EH (cell line): ENCODE measurements at regions not wholly inside any gene's neighbourhood (a gene's known extent, or its start where the extent isn't known, plus 50 kb on each side); places are given as distances from the start of the nearest gene placed in this dataset.

ENCODE experiments used
- DNase-seq: peaks from one replicate; pipeline ENCODE4 v3.0.0-alpha.2; 2015; ENCODE audit warnings: low read depth

DNA sequence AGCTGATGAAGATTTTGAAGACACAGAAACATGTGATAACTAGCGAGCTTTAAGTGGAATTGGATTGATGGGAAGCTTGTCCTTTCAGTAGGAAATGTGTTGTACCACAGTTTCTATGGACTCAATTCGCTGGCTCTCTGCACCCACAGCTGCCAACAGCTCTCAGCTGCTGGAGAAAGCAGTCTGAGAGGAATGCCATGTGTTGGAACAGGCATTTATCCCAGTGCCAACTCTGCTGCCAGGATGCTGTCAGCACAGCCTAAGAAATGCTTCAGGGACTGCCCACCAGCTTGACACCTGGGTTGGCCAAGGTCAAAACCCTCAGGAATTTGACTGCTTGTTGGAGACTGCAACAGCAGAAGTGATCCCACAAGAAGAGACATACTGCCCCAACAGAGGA, 193.0 kb upstream of the THSD7B start:
- DNase-seq, result no peak

DNA sequence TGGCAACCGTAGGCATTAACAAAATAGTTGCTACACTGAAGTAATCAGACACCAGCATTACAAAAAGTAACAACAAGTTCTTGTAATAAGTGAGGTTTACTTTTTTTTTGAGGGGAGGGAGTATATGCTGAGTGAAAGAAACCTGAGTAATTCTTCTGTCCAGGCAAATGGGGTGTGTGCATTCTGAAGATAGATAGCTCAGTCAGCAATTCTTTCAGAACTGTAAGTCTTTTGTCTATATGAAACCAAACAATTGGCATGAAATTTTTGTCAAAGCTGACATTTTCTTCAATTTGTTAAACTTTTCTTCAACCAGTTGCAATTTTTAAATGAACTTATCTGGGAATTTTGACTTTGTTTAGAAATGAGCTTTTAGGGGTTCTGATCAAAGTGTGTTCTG, 208.1 kb upstream of the THSD7B start:
- no peak for DNase-seq

DNA sequence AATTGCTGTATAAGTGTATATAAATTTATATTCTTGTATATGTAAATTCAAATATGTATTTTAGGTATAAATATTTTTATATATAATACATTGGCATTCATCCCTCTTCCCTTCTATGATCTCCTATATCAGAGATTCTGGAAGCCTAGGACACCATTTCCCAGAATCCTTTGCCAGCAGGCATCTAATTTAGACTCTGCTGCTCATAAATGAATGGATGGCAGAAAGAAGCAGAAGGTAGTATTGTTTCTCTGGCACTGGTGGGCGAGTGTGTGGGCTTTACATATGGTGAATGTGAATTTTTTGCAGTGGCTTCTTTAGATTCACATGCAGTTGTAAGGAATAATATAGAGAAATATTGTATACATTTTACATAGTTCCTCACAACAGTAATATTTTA, 215.2 kb upstream of the THSD7B start:
- no peak for DNase-seq

DNA sequence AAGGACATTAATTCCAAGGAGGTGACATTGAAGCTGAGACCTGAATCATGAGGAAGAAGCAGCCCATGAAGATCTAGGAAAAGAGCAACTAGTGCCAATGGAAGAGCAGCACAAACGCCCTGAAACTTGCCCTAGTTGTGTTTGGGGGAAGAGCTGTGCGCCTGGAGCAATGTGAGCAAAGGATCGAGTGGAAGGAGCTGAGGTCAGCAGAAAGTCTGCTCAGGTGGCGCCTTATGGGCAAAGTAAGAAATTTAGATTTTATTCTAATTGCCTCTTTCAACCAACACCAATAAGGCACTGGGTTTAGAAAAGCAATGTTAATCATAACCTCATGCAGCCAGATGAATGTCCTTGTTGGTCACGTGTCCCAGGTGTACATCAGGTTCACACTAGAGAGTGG, 226.0 kb upstream of the THSD7B start:
- DNase-seq, result no peak

DNA sequence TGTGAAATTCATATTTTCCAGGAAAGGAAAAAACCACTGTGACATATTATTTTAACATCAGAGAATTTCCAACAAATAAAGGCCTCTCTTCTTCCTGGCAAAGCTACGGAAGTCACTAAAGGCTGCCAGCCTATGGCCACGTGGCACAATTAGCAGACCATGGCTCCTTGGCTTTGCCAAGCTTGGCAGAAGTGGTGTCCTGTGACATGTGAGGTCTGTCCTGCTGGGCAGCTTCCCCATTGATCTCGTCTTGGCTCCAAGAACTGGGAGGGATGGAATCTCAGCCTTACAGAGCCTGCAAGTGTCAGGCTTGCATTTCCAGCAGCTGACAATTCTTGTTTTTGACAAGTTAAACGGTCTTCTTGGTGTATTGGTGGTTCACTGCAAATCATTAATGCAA, 226.9 kb upstream of the THSD7B start:
- no peak for DNase-seq

DNA sequence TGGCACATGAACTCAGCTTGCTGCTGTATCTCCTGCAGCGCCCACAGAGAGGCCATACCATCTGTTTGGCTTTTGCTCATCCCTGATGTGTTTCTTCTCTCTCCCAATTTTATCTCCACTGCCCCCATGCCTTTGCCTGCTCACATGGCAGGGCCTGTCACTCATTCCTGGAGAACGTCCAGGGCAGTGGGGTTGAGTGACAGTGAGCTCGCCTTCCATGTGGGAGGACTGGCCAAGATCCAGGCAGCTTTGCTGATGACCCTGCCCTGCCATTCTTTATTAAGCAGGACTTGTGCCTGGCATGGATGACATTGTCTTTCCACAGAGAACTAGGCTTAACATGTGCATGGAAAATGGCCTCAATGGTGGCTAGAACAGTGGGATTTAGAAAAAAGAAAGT, 230.5 kb upstream of the THSD7B start:
- no peak for DNase-seq

DNA sequence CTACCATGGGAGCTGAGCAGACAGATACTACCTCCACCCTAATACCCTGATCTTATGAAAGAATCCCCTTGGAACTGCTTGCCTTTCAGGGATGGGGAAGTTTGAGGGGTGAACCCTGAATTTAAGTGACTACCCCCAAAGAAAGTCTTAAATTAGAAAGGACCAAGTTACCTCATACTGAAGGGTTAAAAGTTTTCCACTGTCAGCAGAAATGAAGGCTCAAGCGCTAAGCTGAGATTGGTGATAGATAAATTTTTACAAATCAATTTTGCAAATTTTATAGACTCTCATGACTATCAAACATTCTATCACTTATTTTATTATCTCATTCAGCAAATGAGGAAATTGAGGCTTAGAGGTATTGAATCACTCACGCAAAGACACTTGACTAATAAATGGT, 233.2 kb upstream of the THSD7B start:
- DNase-seq, result no peak

DNA sequence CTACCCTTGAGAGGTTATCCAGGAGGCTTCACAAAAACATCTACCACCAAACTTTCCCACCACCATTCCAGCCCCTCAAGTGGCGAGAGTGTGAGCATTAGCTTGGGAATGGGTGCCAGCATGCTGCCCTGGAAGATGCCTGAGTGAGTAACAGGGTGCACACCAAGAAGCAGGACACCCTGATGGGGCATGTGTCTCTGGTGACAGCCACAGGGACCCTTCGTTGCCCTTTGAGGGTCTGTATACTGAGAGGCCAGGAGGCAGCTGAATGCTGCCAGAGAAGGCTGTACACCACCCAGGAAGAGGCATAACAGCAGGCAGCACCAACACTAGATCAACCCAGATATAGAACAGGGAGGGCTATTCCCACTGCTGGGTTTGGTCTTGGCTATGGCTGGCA, 233.6 kb upstream of the THSD7B start:
- DNase-seq, result no peak

DNA sequence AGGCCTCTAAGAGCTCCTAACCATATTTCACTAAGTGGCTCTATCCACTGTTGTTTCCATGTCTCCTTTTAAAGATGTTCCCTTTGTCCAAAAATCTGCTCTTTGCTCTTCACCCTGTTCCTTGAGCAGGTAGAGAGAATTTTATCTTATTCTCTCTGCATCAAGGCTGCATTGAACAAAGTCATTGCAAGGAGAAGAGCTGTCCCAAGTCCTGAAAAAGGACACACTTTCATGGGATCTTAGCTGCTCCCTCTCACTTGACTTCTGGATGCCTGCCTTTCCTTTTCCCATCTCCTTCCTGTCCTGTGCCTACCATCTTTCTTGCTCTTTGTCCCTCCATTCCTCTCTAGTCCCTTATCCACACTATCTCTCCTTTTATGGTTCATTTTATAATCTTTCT, 235.2 kb upstream of the THSD7B start:
- DNase-seq, result no peak

DNA sequence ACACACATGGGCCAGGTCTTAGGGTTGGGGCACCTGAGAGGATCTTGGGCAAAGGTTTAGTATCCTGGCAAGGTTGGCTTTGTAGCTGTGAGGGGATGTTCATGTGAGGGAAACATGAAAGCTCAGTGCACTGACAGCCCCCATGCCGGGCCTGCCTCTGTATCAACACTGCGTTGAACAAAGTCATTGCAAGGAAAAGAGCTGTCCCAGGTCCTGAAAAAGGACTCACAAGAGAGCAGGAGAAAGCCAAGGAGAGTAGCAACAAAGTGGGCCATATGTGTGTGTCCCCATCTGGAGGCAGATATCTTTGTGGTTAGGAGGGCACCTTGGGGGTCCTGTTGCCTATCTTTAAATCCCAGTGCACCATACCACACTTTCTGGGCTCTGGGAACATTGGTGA, 237.8 kb upstream of the THSD7B start:
- peak; percentile 1 for DNase-seq

DNA sequence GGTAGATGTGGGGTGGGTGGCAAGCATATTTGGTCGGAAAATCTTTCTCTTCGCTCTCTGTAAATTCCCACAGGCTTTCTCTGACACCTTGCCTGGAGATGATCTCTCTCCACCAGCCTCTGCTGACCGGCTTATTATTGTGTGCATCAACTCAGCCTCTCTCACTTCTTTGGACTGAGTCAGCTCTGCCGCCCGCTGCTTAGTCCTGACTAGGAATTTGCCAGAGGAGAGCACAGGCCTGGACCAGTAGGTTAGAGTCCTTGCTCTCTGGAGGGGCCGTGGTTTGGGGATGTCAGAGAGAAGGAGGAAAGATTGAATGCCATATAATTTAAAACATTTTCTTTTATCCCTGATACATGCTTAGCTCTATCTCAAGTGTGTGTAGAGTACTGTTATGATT, 242.6 kb upstream of the THSD7B start:
- DNase-seq, result no peak

DNA sequence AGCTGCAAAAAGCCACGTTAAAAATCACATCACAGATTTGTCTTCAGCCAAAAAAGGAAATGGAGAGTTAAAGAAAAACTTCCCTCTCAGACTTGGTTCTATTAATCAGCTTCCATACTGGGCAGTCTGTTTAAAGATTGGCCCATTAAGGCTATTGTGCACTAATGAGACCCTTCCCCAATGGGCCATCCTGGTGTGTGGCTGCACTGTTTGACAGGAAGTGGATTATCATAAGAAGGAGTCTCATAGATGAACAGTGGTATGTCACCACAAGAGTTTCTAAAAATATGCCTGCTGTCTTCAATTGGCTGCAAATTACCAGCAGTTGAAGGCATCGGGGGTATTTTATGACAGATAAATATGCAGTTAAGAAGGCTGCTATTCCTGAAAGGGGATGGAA, 247.6 kb upstream of the THSD7B start:
- no peak for DNase-seq

DNA sequence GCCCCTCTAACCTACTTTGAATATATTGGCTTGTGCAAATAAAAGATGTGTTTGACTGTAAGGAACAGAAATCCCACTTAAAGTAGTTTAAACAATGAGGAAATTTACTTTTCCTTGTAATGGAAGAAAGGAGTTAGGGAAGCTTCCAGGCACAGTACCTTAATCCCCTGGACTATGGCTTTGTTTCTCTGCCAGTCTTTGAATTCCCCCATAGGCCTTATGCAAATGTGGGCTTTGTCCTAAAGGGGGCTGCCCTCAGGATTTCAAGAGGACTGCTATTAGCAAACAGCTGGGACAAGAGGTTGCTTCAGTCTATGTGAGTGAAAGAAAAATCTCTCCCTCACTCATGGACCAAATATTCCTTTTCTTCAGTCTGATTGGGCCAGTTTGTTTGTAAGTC, 255.1 kb upstream of the THSD7B start:
- no peak for DNase-seq

DNA sequence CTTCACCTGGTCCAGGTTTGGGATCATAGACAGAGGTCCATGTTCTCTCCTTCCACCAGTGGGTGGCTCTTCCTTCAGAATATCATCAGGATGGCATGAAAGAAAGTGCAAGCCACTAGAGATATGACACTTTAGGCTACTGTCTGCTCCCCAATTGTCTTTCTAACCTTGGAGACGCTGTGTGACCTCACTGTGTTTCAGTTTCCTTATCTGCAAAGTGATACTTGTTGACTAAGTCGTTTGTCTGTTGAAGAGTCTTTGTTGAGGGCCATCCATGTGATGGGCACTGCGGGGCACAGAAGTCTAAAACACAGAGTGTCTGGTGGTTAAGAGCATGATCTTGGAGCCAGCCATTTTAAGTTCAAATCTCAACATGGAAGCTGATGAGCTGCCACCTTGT, 259.9 kb upstream of the THSD7B start:
- no peak for DNase-seq

DNA sequence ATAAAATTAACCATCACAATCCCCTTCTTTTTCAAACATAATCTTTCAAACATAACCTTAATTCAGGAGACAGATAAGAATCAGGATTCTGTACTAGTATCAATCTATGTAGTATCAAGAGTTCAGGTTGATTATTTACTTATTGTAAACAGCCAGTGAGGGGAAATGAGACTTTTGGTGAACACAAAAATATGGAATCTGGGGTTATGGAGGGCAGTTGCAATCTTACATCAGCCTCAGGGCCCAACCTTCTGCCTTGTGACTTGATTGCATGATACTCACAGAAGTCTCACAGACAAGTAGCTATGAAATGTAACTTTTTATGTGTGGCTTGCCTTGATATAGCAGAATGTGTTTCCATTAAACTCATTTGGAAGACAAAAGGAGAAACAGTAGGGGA, 262.7 kb upstream of the THSD7B start:
- no peak for DNase-seq

DNA sequence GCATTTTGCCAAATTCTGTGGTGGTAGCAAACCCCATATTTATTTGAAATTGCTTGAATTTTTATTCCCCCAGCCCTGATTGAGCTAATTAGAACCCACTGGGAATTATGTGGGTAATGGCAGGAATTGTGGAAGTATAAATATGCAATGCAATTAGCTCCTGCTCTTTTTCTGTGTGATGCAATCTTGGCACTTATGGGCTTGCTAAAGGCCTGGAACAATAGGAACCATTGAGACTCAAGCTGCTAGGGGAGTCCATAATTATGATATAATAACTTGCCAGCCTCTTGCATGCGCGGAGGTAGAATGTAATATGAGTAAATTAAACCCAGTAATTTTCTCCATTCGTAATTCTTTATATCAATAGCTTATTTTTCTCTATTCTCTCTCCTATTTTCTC, 267.6 kb upstream of the THSD7B start:
- no peak for DNase-seq

DNA sequence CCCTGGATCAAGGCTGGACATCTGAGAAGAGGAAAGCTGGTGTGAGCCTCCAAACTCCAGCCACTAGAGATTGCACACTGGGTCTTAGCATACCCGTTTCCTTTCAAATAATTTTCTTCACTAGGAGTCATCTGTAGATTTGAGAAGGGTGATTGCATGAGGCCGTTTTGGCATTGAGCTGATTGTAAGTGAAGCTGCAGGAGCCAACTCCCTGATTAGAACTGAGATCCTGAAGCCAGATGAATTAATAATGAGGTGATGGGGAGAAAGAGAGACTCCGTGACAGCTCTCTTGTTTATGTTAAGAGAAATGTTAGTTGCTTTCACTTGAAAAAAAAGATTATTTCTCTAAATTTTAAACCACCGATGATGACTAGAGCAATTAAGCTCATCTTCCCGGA, 268.4 kb upstream of the THSD7B start:
- DNase-seq, result no peak

DNA sequence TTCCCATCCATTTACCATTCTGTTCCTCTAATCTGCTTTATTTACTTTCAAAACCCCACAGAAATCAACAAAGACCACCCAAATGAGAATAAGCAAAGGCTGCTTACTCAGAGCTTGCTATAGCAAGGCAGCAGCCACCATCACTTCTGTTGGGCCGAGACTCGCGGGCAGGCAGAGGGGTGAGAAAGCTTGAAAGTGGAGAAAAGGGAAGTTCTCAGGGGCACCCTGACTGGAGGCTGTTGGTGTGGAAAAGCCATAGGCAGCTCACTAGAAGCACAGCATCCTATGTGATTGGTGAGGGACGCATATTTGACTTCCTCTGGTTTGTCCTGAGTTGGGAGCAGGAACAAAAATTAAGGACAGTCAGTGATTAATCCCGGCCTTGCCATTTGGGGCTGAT, 269.7 kb upstream of the THSD7B start:
- DNase-seq, result no peak

DNA sequence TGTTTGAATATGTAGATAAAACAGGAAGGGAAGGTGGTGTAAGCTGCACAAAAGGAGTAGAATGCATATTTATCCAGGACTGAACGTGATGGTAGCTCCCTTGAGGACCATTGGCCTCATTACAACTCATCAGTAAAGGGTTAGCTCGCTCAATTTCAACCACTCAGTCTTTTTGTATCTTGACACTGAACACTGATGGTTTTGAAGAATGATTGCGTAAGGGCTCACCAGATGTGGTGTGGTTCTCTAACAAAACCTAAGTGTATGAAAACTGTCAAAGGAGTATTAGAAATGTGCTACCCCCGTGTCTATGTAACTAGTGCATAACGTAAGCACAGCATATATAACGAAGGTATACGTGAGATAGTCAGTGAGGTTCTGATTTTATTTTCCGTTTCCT, 272.4 kb upstream of the THSD7B start:
- no peak for DNase-seq

DNA sequence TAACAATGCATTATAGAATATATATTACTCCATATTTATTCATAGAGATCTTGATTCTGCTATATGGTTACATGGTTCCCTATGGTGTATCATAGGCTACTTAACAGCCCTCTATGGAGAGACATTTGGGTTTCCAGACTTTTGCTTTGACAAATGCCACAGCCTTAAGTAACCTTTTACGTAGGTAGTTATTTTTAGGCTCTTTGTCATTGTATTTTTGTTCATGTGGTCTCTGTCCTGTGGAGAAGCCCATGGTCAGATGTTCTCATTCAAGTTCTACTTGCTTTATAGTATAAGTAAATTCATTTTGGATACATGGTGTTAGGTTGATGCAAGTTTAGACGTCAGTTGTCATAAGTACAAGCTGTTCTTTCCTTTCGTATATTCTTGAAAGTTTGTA, 275.2 kb upstream of the THSD7B start:
- no peak for DNase-seq

DNA sequence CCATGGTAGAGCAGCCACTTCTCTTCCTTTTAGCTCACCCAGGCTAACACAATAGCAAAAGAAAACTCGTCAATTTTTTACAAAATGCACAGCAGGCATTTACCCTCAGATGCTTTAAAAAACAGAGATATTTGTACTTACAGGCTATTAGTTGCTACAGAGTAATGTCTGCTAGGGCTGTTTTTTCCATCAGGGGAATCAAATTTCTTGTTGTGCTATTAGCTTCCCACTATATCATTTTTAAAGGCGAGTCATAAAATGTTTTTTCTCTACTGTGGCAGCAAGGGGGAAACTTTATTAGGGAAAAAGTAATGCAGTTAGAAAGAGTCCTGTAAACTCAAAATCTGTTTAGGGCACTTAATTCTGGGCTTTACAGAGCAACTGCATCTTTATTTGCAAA, 277.9 kb upstream of the THSD7B start:
- DNase-seq, result no peak

DNA sequence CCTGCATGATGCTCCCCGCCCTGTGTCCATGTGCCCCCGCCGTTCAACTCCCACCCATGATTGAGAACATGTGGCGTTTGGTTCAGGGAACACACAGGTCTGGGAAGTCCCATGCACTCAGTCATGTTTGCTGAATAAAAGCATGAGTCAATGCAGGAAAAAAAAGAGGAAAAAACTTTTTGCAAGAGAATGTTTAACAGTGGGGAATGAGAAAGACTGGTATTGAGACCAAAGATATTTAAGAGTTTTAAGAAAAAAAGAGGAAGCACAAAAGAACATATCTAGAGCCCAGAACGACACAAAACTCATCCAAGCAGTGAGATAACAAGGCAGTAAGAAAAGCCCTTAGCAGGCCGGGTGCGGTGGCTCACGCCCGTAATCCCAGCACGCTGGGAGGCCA, 279.2 kb upstream of the THSD7B start:
- DNase-seq, result no peak

DNA sequence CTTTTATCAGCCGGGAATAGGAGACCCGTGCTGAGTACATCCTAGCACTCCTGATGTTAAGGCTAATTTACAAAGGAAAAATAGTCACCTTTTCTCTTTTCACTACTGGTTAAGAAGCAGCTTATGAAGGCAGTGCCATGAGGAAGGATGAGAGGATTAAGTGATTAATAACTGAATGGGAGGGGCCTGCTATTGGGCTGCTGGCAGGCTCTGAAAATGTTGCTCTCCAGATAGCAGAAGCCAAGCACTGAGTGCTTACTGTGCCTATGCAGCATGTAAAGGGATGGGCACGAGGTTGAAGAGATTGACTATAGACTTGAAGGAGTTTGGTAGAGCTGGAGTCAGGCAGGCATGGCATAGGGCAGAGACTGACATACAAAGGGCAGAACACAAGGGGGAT, 282.4 kb upstream of the THSD7B start:
- no peak for DNase-seq

DNA sequence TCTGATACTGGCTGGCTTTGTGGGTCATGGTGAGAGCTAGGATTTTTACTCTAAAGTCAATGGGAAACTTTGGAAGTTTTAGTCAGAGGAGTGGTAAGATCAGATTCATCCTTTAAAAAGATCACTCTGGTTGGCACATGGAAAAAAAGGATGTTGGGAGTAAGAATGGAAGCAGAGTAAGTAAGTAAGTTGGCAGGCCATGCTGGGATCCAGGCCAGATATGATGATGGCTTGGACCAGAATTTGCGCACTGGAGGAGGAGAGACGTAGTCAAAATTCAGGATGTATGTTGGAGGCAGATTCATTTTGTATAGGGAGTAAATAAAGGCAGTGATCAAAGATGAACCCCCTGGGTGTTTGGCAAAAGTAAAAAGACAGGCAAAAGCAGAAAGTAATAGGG, 283.3 kb upstream of the THSD7B start:
- DNase-seq, result no peak

DNA sequence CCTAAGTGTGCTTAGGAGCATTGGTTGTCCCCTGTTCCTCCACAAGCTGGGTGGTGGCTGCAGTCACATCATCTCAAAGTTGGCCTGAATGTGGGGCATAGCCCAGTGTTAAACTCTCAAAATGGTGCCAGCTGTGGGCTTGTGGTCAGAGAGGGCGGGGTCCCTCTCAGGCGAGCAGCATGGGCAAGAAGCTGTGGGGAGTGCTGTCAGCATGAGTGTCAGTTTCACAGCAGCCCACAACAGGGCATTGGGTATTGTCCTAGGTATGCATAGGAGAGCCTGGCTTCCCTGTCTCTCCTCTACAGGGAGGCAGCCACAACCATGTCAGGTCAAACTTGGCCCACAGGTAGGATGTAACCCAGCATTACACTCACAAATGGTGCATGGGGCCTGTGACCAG, 285.6 kb upstream of the THSD7B start:
- DNase-seq, result no peak
